Esophagus muscularis mucosa (tissue), 3 donors: ENCODE measurements at regions not wholly inside any gene's neighbourhood (a gene's known extent, or its start where the extent isn't known, plus 50 kb on each side); places are given as distances from the start of the nearest gene placed in this dataset.

Experiments
- CTCF ChIP-seq, 3 experiments: fragments of 200-600 bp in 2 of 3; fragments of 450-650 bp in 1 of 3; sonication (generic) in 2 of 3; IDR thresholded peaks; one replicate each; pipeline ENCODE4 v1.5.1; 2017 to 2019; ENCODE audit warnings: antibody characterized with exemption in 3 of 3, mild to moderate bottlenecking in 2 of 3, moderate library complexity in 1 of 3
- POLR2A ChIP-seq: fragments of 450-650 bp; IDR thresholded peaks from one replicate; pipeline ENCODE4 v1.6.1; 2017; ENCODE audit warnings: antibody characterized with exemption, moderate library complexity, mild to moderate bottlenecking, low read depth
- POLR2AphosphoS5 ChIP-seq, 2 donors: sonication (generic); formaldehyde crosslinking; IDR thresholded peaks; one replicate each; pipeline ENCODE4 v1.6.1; 2017; ENCODE audit warnings: antibody characterized with exemption in 2 of 2

- TF ChIP-seq CTCF (IDR thresholded peaks at IDR 0.05) (no peak), POLR2A (no peak), POLR2AphosphoS5 (IDR thresholded peaks at IDR 0.05) (no peak)
These were observed 111.6 kb downstream of the NEUROD6 start for GRCh38 chr7:31228957-31229356.
